Hepatocyte (in vitro differentiated cells): ENCODE measurements at regions not wholly inside any gene's neighbourhood (a gene's known extent, or its start where the extent isn't known, plus 50 kb on each side); places are given as distances from the start of the nearest gene placed in this dataset.

Experiments
- DNase-seq: peaks from one replicate; pipeline ENCODE4 v3.0.0-alpha.2; 2016; ENCODE audit warnings: low spot score
- H2AFZ ChIP-seq: fragments of 200-600 bp; sonication (generic); 2 replicates; pipeline ENCODE4 v1.6.0; 2016; ENCODE audit warnings: antibody characterized with exemption, mild to moderate bottlenecking
- H3K27ac ChIP-seq: fragments of 200-600 bp; sonication (generic); 2 replicates; pipeline ENCODE4 v1.5.1; 2016; ENCODE audit warnings: mild to moderate bottlenecking
- H3K27me3 ChIP-seq: fragments of 200-600 bp; sonication (generic); 2 replicates; pipeline ENCODE4 v1.6.1; 2016
- H3K36me3 ChIP-seq: fragments of 200-600 bp; sonication (generic); replicated peaks from 2 replicates; pipeline ENCODE4 v1.5.1; 2016; ENCODE audit warnings: low read depth; ENCODE audit not compliant: insufficient read depth
- H3K4me1 ChIP-seq: fragments of 200-600 bp; sonication (generic); 2 replicates; pipeline ENCODE4 v1.5.1; 2016; ENCODE audit warnings: mild to moderate bottlenecking, moderate library complexity; ENCODE audit not compliant: insufficient read depth
- H3K4me2 ChIP-seq: fragments of 200-600 bp; sonication (generic); 2 replicates; pipeline ENCODE4 v1.6.0; 2016
- H3K4me3 ChIP-seq: fragments of 200-600 bp; sonication (generic); 2 replicates; pipeline ENCODE4 v1.5.1; 2016; ENCODE audit warnings: mild to moderate bottlenecking
- H3K79me2 ChIP-seq: fragments of 200-600 bp; sonication (generic); 2 replicates; pipeline ENCODE4 v1.6.0; 2017; ENCODE audit warnings: mild to moderate bottlenecking
- H3K9me2 ChIP-seq: fragments of 200-600 bp; sonication (generic); replicated peaks from 2 replicates; pipeline ENCODE4 v1.6.0; 2017; ENCODE audit warnings: mild to moderate bottlenecking; ENCODE audit not compliant: insufficient read depth
- H3K9me3 ChIP-seq: fragments of 200-600 bp; sonication (generic); 2 replicates; pipeline ENCODE4 v1.5.1; 2016; ENCODE audit warnings: low read depth, mild to moderate bottlenecking
- H4K20me1 ChIP-seq: fragments of 200-600 bp; sonication (generic); 2 replicates; pipeline ENCODE4 v1.6.0; 2016; ENCODE audit warnings: mild to moderate bottlenecking; ENCODE audit not compliant: insufficient read depth, poor library complexity, severe bottlenecking
- CTCF ChIP-seq: fragments of 200-600 bp; sonication (generic); IDR thresholded peaks from 2 replicates; pipeline ENCODE4 v1.5.1; 2016; ENCODE audit warnings: antibody characterized with exemption, mild to moderate bottlenecking; ENCODE audit not compliant: poor library complexity
- EZH2 ChIP-seq: fragments of 200-600 bp; sonication (generic); IDR thresholded peaks from 2 replicates; pipeline ENCODE4 v1.6.1; 2016; ENCODE audit warnings: antibody characterized with exemption, mild to moderate bottlenecking, borderline replicate concordance
- EZH2phosphoT487 ChIP-seq: fragments of 200-600 bp; sonication (generic); IDR thresholded peaks from one replicate; pipeline ENCODE4 v1.6.1; 2018; ENCODE audit warnings: antibody characterized with exemption, mild to moderate bottlenecking, low read depth, moderate library complexity; ENCODE audit not compliant: unreplicated experiment, severe bottlenecking
- WGBS: methylation state at CpG from one replicate; pipeline ENCODE4 v1.1.6; 2016; ENCODE audit warnings: low lambda C conversion rate; ENCODE audit errors: missing lambda C conversion rate; 5-methylcytosine and 5-hydroxymethylcytosine counted together

- Histone ChIP-seq H2AFZ (no peak overlapping the region), H3K9me2 (no peaks in the 10 kb centered on the region), H3K27ac (no peak overlapping the region), H3K4me1 (peaks cover 5% of the 10 kb centered on the region), H4K20me1 (no peaks in the 10 kb centered on the region), H3K79me2 (no peaks in the 10 kb centered on the region), H3K9me3 (no peaks in the 10 kb centered on the region), H3K27me3 (no peaks in the 10 kb centered on the region), H3K4me3 (no peak overlapping the region), H3K4me2 (no peak overlapping the region), H3K36me3 (no peaks in the 10 kb centered on the region)
- TF ChIP-seq EZH2phosphoT487 (no peak), CTCF (no peak), EZH2 (no peak)
- DNase-seq = no peak
- WGBS = 92% methylated on average over 4 of the region's 4 CpGs
Observed at GRCh38 chr1:22321917-22322316, 129.7 kb upstream of the ZBTB40 start.

- Histone ChIP-seq H3K79me2 (no peaks in the 10 kb centered on the region), H3K27ac (no peak overlapping the region), H3K27me3 (no peaks in the 10 kb centered on the region), H2AFZ (no peak overlapping the region), H3K4me3 (no peak overlapping the region), H3K9me3 (no peaks in the 10 kb centered on the region), H3K36me3 (no peaks in the 10 kb centered on the region), H4K20me1 (no peaks in the 10 kb centered on the region), H3K9me2 (no peaks in the 10 kb centered on the region), H3K4me2 (no peak overlapping the region), H3K4me1 (peaks cover 5% of the 10 kb centered on the region)
- TF ChIP-seq EZH2phosphoT487 (no peak), CTCF (no peak), EZH2 (no peak)
- no peak for DNase-seq
- WGBS = 87% methylated on average over 17 of the region's 17 CpGs
Observed at GRCh38 chr1:22323141-22323845, 128.4 kb upstream of the ZBTB40 start.

- peaks cover 2% of the 10 kb centered on the region for H3K4me1 ChIP-seq
- no peak for DNase-seq
- H3K36me3 ChIP-seq = no peaks in the 10 kb centered on the region
- H2AFZ ChIP-seq = no peak overlapping the region
- no peaks in the 10 kb centered on the region for H3K9me3 ChIP-seq
- H4K20me1 ChIP-seq = no peaks in the 10 kb centered on the region
- no peak overlapping the region for H3K4me3 ChIP-seq
- no peak for TF ChIP-seq EZH2
- TF ChIP-seq CTCF = no peak
- no peak for TF ChIP-seq EZH2phosphoT487
- no peaks in the 10 kb centered on the region for H3K79me2 ChIP-seq
- no peaks in the 10 kb centered on the region for H3K27me3 ChIP-seq
- H3K9me2 ChIP-seq = no peaks in the 10 kb centered on the region
- no peak overlapping the region for H3K27ac ChIP-seq
- 82% methylated on average over 11 of the region's 11 CpGs for WGBS
- no peak overlapping the region for H3K4me2 ChIP-seq
Observed at GRCh38 chr1:22323846-22324504, 127.7 kb upstream of the ZBTB40 start.
